Common myeloid progenitor, CD34-positive (primary cell): ENCODE measurements at regions not wholly inside any gene's neighbourhood (a gene's known extent, or its start where the extent isn't known, plus 50 kb on each side); places are given as distances from the start of the nearest gene placed in this dataset.
A peak's percentile ranks its signal among the peaks of the same experiment; 100 is the strongest.

Experiments used
- CTCF ChIA-PET: fragments of 350-600 bp; sonication (Branson Sonifier 250); formaldehyde crosslinking; loops from one replicate; lab custom pipeline; 2021; ENCODE audit warnings: antibody characterized with exemption; lab: Charles Lee
- POLR2A ChIA-PET: fragments of 350-600 bp; sonication (Branson Sonifier 250); formaldehyde crosslinking; loops from one replicate; lab custom pipeline; 2021; ENCODE audit warnings: antibody characterized with exemption; lab: Charles Lee
- DNase-seq, 3 donors: peaks; one replicate each; pipeline versions ENCODE4 v3.0.0 to v3.0.0-alpha.2; 2013
- H3K27ac ChIP-seq, 2 experiments: 1 replicate in 1 of 2; 2 replicates in 1 of 2; pipeline ENCODE4 v1.7.0; 2013; ENCODE audit warnings: inconsistent platforms in 2 of 2, low read length in 2 of 2, mild to moderate bottlenecking in 2 of 2, low read depth in 1 of 2, moderate library complexity in 1 of 2; ENCODE audit not compliant: severe bottlenecking in 2 of 2, insufficient read depth in 1 of 2, poor library complexity in 1 of 2
- H3K27me3 ChIP-seq, 5 experiments: replicated peaks in 2 of 5; 1 replicate in 3 of 5; 2 replicates in 2 of 5; pipeline versions ENCODE4 v1.6.1 to v1.7.0; 2013; ENCODE audit warnings: low read length in 4 of 5, mild to moderate bottlenecking in 2 of 5, moderate library complexity in 2 of 5, inconsistent platforms in 1 of 5; ENCODE audit not compliant: insufficient read depth in 5 of 5, control insufficient read depth in 4 of 5
- H3K36me3 ChIP-seq, 4 experiments: 1 replicate in 2 of 4; 2 replicates in 2 of 4; pipeline versions ENCODE4 v1.6.1 to v1.7.0; 2013; ENCODE audit warnings: low read length in 3 of 4, control low read depth in 1 of 4, mild to moderate bottlenecking in 1 of 4; ENCODE audit not compliant: control insufficient read depth in 4 of 4, insufficient read depth in 4 of 4
- H3K4me1 ChIP-seq, 4 experiments: 1 replicate in 3 of 4; 2 replicates in 1 of 4; pipeline versions ENCODE4 v1.6.1 to v1.7.1; 2013; ENCODE audit warnings: low read length in 3 of 4, mild to moderate bottlenecking in 3 of 4, control low read depth in 1 of 4, inconsistent platforms in 1 of 4, moderate library complexity in 1 of 4; ENCODE audit not compliant: control insufficient read depth in 4 of 4, insufficient read depth in 4 of 4; ENCODE audit errors: control extremely low read depth in 1 of 4
- H3K4me3 ChIP-seq, 7 experiments: 1 replicate in 4 of 7; 2 replicates in 3 of 7; pipeline versions ENCODE4 v1.5.1 to v1.7.0; 2013; ENCODE audit warnings: mild to moderate bottlenecking in 7 of 7, low read length in 6 of 7, moderate library complexity in 6 of 7, inconsistent platforms in 2 of 7, low read depth in 2 of 7, control low read depth in 1 of 7; ENCODE audit not compliant: insufficient read depth in 4 of 7, control insufficient read depth in 1 of 7; ENCODE audit errors: extremely low read depth in 1 of 7
- H3K9me3 ChIP-seq, 5 experiments: 1 replicate in 4 of 5; 2 replicates in 1 of 5; pipeline versions ENCODE4 v1.6.1 to v1.7.1; 2013; ENCODE audit warnings: low read length in 4 of 5, mild to moderate bottlenecking in 2 of 5, inconsistent platforms in 1 of 5, low read depth in 1 of 5, moderate library complexity in 1 of 5; ENCODE audit not compliant: control insufficient read depth in 4 of 5, insufficient read depth in 2 of 5; ENCODE audit errors: control extremely low read depth in 1 of 5
- WGBS: methylation state at CpG from one replicate; pipeline ENCODE4 v1.1.5; 2013; ENCODE audit not compliant: insufficient coverage; 5-methylcytosine and 5-hydroxymethylcytosine counted together

DNA sequence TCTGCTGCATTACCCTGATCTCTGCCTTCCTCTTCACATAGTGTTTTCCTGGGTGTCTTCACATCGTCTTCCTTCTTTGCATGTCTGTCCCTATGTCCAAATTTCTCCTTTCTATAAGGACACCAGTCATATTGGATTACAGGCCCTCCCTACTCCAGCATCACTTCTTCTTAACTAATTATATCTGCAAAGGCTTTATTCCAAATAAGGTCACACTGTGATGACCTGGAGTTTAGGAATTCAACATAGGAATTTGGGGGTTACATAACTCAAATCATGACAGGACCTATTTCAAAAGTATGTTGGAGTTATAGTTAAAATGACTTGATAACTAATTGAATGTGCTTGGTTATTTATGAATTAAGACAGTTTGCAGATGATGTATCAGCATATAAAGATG lies 490.5 kb upstream of the ERCC4 start:
- CTCF ChIA-PET, result no interaction called here
- no peak for DNase-seq
- Histone ChIP-seq H3K4me1 (peaks cover 2 to 29% (median 27%) of the 10 kb centered on the region in 4 experiments), H3K27me3 (no peaks in the 10 kb centered on the region), H3K36me3 (no peaks in the 10 kb centered on the region), H3K9me3 (peaks cover 0 to 5% (median 0%) of the 10 kb centered on the region in 5 experiments), H3K27ac (no peak overlapping the region), H3K4me3 (no peak overlapping the region)
- 80% methylated on average over 1 of the region's 1 CpG for WGBS
- POLR2A ChIA-PET, result no interaction called here

DNA sequence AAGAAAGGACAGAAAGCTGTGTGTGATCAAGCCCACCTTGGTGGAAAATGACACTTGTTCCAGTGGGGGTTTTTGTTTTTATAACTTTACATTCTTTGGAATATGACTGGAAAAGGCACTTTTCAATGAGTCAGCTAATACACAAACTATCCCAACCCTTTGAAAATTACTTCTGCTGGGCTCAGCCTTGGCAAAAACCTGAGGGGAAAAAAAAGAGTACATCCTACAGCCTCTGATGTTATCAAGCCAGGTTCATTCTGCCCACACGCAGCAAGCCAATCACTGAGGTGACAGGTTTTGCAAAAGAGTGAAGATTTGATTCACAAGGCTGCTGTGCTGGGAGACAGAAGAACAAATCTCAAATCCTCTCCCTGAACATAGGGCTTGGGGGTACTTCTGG lies 484.5 kb upstream of the ERCC4 start:
- H3K4me3 ChIP-seq, result no peak overlapping the region
- no peaks in the 10 kb centered on the region for H3K27me3 ChIP-seq
- ChIA-PET CTCF (interaction anchor here (0.7 to 1.1 kb wide), 2 partner anchors 9 to 13 kb away, joined by 3 read pairs; no protein-coding TSS in a partner anchor), POLR2A (no interaction called here)
- H3K36me3 ChIP-seq, result no peaks in the 10 kb centered on the region
- DNase-seq, result no peak
- peaks cover 0 to 14% (median 2%) of the 10 kb centered on the region in 4 experiments for H3K4me1 ChIP-seq
- no peak overlapping the region for H3K27ac ChIP-seq
- H3K9me3 ChIP-seq, result peaks cover 0 to 1% (median 0%) of the 10 kb centered on the region in 5 experiments
- 100% methylated on average over 1 of the region's 1 CpG for WGBS

DNA sequence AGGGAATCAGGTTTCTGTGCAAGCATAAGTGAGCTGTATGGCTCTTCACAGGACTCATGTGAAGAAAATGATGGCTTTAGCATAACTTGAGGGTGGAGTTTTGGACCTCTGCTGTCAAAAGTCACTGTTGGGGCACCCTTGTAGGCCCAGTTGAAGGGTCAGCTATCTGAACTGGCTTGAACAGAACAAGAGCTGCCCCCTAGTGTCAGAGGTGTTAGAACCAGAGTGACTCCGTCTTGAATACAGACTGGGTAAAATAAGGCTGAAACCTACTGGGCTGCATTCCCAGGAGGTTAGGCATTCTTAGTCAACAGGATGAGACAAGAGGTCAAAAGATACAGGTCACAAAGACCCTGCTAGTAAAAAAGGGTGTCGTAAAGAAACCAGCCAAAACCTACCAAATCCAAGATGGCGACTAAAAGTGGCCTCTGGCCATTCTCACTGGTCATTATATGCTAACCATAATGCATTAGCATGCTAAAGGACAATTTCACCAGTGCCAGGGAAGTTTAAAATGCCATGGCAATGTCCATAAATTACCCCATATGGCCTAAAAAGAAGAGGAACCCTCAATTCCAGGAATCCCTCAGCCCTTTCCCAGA lies 484.0 kb upstream of the ERCC4 start:
- no peak for DNase-seq
- H3K27me3 ChIP-seq, result no peaks in the 10 kb centered on the region
- H3K9me3 ChIP-seq, result peaks cover 0 to 1% (median 0%) of the 10 kb centered on the region in 5 experiments
- POLR2A ChIA-PET, result no interaction called here
- no peaks in the 10 kb centered on the region for H3K36me3 ChIP-seq
- peaks cover 0 to 14% (median 2%) of the 10 kb centered on the region in 4 experiments for H3K4me1 ChIP-seq
- 100% methylated on average over 2 of the region's 3 CpGs for WGBS
- H3K27ac ChIP-seq, result no peak overlapping the region
- CTCF ChIA-PET, result interaction anchor here (0.7 to 1.1 kb wide), 2 partner anchors 10 to 13 kb away, joined by 3 read pairs; no protein-coding TSS in a partner anchor
- no peak overlapping the region for H3K4me3 ChIP-seq

DNA sequence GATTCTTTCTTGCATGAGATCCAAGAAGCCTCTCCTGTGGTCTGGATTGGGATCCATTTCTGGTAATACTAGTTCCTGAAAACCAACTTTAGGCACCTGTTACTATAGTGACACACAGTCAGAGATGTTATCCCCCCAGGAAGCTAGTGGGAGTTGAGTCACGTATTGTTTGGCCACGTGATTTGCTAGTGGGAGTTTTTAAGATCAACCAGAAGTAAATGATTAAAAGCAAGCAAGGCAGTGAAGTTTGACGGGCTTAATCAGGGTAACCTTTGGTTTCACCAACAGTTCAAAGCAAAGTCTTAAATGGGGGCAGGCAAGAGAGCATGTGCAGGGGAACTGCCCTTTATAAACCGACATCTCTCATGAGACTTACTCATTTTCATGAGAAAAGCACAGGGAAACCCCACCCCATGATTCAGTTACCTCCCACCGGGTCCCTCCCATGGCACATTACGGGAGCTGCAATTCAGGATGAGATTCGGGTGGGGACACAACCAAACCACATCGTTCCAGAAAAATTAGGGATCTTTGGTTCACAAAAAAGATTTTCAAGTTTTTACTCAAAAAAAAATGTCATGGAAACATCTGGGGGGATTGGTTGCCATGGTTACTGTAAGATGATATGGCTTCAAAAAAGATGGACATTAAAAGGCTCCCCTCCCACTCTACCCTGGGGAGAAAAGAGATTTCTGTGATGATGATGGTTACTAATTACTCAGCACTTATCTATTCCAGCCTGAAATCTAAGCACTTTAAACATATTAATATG lies 483.1 kb upstream of the ERCC4 start:
- CTCF ChIA-PET, result no interaction called here
- WGBS, result 67% methylated on average over 5 of the region's 8 CpGs
- DNase-seq, result peak; percentile 41 to 87 (median 79)
- Histone ChIP-seq H3K4me3 (no peak overlapping the region), H3K4me1 (peaks cover 0 to 14% (median 2%) of the 10 kb centered on the region in 4 experiments), H3K36me3 (no peaks in the 10 kb centered on the region), H3K27ac (no peak overlapping the region), H3K27me3 (no peaks in the 10 kb centered on the region), H3K9me3 (peaks cover 0 to 1% (median 0%) of the 10 kb centered on the region in 5 experiments)
- POLR2A ChIA-PET, result interaction anchor here (0.6 kb wide), 1 partner anchor 20 kb away, joined by 3 read pairs; no protein-coding TSS in a partner anchor

DNA sequence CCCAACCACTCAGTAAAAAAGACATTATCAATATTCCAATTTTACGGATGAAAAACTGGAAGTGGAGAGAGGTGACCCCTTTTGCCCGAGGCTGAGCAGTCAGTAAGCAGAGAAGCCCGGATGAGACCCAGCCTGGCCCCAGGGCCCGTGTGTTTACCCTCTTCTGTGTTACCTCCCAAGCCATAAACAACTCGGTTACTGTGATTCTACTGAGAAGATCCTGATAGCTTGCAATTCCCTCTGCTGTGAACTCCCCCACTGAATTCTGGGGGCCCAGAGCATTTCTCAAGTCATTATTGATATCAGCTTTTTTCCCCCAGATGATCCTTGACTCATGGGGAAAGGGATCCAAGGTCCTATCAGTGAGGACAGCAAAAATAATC lies 482.6 kb upstream of the ERCC4 start:
- Histone ChIP-seq H3K4me1 (peaks cover 0 to 14% (median 2%) of the 10 kb centered on the region in 4 experiments), H3K27me3 (no peaks in the 10 kb centered on the region), H3K36me3 (no peaks in the 10 kb centered on the region), H3K9me3 (peaks cover 0 to 1% (median 0%) of the 10 kb centered on the region in 5 experiments), H3K27ac (no peak overlapping the region), H3K4me3 (no peak overlapping the region)
- 100% methylated on average over 3 of the region's 5 CpGs for WGBS
- DNase-seq, result no peak
- ChIA-PET POLR2A (interaction anchor here (0.6 kb wide), 1 partner anchor 20 kb away, joined by 3 read pairs; no protein-coding TSS in a partner anchor), CTCF (interaction anchor here (0.8 to 1.4 kb wide), 2 partner anchors 17 to 248 kb away, joined by 3 to 5 read pairs; no protein-coding TSS in a partner anchor)

DNA sequence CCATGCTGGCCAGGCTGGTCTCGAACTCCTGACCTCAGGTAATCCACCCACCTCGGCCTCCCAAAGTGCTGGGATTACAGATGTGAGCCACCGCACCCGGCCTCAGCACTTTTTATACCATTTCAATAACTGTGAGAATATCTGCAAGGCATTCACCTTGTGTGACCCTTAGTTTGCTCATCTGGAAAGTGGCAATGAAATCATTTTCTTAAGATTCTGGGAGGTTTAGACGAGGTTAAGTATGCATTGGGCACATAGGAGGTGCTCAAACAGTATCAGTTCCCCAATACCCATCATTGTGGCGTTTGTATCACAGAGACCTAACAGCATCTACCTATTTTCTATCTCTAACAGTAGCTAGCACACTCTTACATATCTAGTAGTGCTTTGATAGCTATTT lies 481.9 kb upstream of the ERCC4 start:
- POLR2A ChIA-PET, result no interaction called here
- no peak overlapping the region for H3K27ac ChIP-seq
- peaks cover 0 to 1% (median 0%) of the 10 kb centered on the region in 5 experiments for H3K9me3 ChIP-seq
- H3K4me3 ChIP-seq, result no peak overlapping the region
- H3K36me3 ChIP-seq, result no peaks in the 10 kb centered on the region
- peaks cover 0 to 14% (median 2%) of the 10 kb centered on the region in 4 experiments for H3K4me1 ChIP-seq
- WGBS, result 100% methylated on average over 1 of the region's 6 CpGs
- CTCF ChIA-PET, result interaction anchor here (0.8 to 1.4 kb wide), 2 partner anchors 16 to 249 kb away, joined by 3 to 5 read pairs; no protein-coding TSS in a partner anchor
- no peak for DNase-seq
- no peaks in the 10 kb centered on the region for H3K27me3 ChIP-seq
